Cardiac muscle cell (in vitro differentiated cells and primary cell): ENCODE measurements at regions not wholly inside any gene's neighbourhood (a gene's known extent, or its start where the extent isn't known, plus 50 kb on each side); places are given as distances from the start of the nearest gene placed in this dataset.

Experiments
- DNase-seq, 2 donors: peaks; one replicate each; pipeline versions ENCODE4 v3.0.0 to v3.0.0-alpha.2; 2010 to 2017; ENCODE audit warnings: low read depth in 1 of 2, low spot score in 1 of 2
- H3K27ac ChIP-seq: fragments of 200-600 bp; sonication (generic); 2 replicates; pipeline ENCODE4 v1.5.1; 2016
- H3K27me3 ChIP-seq: fragments of 200-600 bp; sonication (generic); 2 replicates; pipeline ENCODE4 v1.6.0; 2016; ENCODE audit warnings: control low read depth
- H3K36me3 ChIP-seq: fragments of 200-600 bp; sonication (generic); 2 replicates; pipeline ENCODE4 v1.5.1; 2016; ENCODE audit warnings: control low read depth
- H3K4me1 ChIP-seq: fragments of 200-600 bp; sonication (generic); 2 replicates; pipeline ENCODE4 v1.8.1; 2017; ENCODE audit warnings: low read depth, mild to moderate bottlenecking, mixed run types
- H3K4me3 ChIP-seq: fragments of 200-600 bp; sonication (generic); 2 replicates; pipeline ENCODE4 v1.5.1; 2016; ENCODE audit warnings: mild to moderate bottlenecking
- H3K9me3 ChIP-seq: fragments of 200-600 bp; sonication (generic); 2 replicates; pipeline ENCODE4 v1.5.1; 2017; ENCODE audit warnings: low read depth, mild to moderate bottlenecking, control low read depth
- CTCF ChIP-seq: IDR thresholded peaks from 2 replicates; pipeline ENCODE4 v1.5.1; 2012; ENCODE audit warnings: low read depth, mild to moderate bottlenecking, low read length

GRCh38 chr2:2573205-2573604 is 242.1 kb upstream of the MYT1L start:
- no peak for TF ChIP-seq CTCF
- Histone ChIP-seq H3K4me1 (no peaks in the 10 kb centered on the region), H3K9me3 (no peaks in the 10 kb centered on the region), H3K4me3 (no peak overlapping the region), H3K36me3 (no peaks in the 10 kb centered on the region), H3K27me3 (no peaks in the 10 kb centered on the region), H3K27ac (no peak overlapping the region)
- DNase-seq, result no peak

GRCh38 chr2:2572393-2573204 is 241.5 kb upstream of the MYT1L start:
- no peak overlapping the region for H3K27ac ChIP-seq
- no peaks in the 10 kb centered on the region for H3K9me3 ChIP-seq
- DNase-seq, result no peak
- no peaks in the 10 kb centered on the region for H3K36me3 ChIP-seq
- TF ChIP-seq CTCF, result no peak
- H3K4me1 ChIP-seq, result no peaks in the 10 kb centered on the region
- no peaks in the 10 kb centered on the region for H3K27me3 ChIP-seq
- H3K4me3 ChIP-seq, result no peak overlapping the region

GRCh38 chr2:2571301-2572150 is 240.5 kb upstream of the MYT1L start:
- Histone ChIP-seq H3K36me3 (no peaks in the 10 kb centered on the region), H3K4me3 (no peak overlapping the region), H3K9me3 (no peaks in the 10 kb centered on the region), H3K4me1 (no peaks in the 10 kb centered on the region), H3K27me3 (no peaks in the 10 kb centered on the region), H3K27ac (no peak overlapping the region)
- DNase-seq, result no peak
- TF ChIP-seq CTCF, result no peak

- Histone ChIP-seq H3K4me3 (no peak overlapping the region), H3K4me1 (no peaks in the 10 kb centered on the region), H3K27ac (no peak overlapping the region), H3K36me3 (no peaks in the 10 kb centered on the region), H3K27me3 (no peaks in the 10 kb centered on the region), H3K9me3 (no peaks in the 10 kb centered on the region)
- no peak for DNase-seq
- TF ChIP-seq CTCF, result no peak
Measured at GRCh38 chr2:2570871-2571270, 239.8 kb upstream of the MYT1L start.

- Histone ChIP-seq H3K4me1 (no peaks in the 10 kb centered on the region), H3K27ac (no peak overlapping the region), H3K4me3 (no peak overlapping the region), H3K27me3 (no peaks in the 10 kb centered on the region), H3K9me3 (no peaks in the 10 kb centered on the region), H3K36me3 (no peaks in the 10 kb centered on the region)
- no peak for TF ChIP-seq CTCF
- no peak for DNase-seq
Measured at GRCh38 chr2:2570360-2570759, 239.3 kb upstream of the MYT1L start.
